ENCODE measurements at regions not wholly inside any gene's neighbourhood (a gene's known extent, or its start where the extent isn't known, plus 50 kb on each side); places are given as distances from the start of the nearest gene placed in this dataset. TPM values are rescaled to one million over a fixed set of nuclear protein-coding genes. Genes with fewer than 3 reads are reported as not detected.

DNA sequence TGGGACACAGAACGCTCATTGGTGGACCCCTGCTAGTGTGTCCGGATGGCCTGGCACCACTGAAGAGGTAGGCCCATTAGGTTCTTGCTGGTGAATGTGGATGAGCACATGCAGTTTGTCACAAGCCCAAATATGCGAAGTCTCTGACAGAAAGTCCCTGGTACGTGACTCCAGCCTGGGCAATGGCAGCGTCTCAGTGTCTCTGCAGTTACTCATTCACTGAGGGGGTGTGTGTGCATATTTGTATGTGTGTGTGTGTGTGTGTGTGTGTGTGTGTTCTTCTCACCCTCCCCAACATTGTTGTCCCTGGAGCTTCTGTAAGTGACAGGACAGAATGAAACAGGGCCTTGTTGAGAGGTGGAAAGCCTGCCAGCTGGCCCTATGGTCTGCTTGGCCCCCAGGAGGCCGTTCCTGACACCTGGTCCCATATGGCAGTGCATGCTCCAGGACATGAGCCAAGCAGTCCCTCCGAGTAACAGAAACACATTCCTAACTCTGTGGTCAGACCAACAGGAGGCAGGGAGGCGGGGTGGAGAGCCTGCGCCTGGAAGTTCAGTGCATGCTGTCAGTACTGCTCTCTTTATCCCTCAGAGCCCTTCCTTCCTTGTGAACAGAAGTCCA lies 169.9 kb downstream of the SLC28A3 start:
- DNase-seq (ENCODE audit: low read depth in 2 of 3, low spot score in 2 of 3), result no peak

DNA sequence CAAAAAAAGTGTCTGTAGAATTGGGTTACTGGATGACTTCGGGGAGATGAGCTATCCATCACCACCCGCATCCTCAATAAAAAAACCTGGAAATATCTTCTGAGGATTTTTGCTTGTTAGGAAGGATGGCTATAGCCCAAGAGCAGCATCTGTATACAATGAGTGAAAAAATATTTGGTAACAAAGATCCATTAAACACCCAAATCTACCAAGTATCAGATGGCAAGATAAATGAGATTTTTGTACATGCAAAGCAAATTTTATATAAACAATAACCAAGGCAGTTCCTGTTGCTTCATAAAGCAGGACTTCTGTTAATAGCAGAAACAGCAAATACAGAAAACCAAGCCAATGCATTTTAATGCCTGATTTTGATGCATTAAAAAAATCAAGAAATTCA lies 166.6 kb downstream of the SLC28A3 start:
- no peak for DNase-seq (ENCODE audit: low read depth in 2 of 3, low spot score in 2 of 3)

- DNase-seq (ENCODE audit: low read depth in 2 of 3, low spot score in 2 of 3), result peak in 1 of 3 donors; percentile 1
Measured at GRCh38 chr9:84174486-84174885, 166.1 kb downstream of the SLC28A3 start.

DNA sequence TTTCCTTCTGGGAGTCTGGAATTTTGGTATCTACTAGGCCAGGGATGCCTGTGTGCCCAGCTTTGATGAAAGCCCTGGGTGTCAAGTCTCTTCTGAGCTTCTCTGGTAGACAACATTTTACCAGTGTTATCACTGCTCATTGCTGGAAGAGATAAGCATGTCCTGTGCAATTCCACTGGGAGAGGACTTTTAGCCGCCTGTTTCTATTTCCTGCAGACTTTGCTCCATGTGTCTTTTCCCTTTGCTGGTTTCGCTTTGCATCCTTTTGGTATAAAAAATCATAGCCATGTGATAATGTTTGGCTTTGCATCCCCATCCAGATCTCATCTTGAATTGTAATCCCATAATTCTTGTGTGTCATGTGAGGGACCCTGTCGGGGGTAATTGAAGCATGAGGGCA lies 163.2 kb downstream of the SLC28A3 start:
- no peak for DNase-seq (ENCODE audit: low read depth in 2 of 3, low spot score in 2 of 3)

DNA sequence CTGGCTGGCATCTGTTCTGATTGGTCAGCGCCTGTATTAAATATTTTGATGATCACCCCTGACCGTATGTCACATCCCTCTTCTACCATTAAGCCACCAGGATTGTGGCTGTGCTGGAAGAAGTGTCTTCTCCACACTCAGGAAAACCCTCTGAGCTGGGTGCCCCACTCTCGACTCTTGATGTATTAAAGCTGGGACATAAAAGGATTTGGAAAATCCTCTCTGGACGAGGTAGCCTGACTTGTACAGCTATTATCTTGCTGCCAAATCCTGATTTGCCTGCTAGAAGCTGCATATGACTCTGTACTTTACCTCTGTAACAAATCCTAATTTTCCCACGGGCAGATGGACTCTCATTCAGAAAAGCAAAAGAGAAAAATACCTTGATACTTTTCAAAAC lies 161.0 kb downstream of the SLC28A3 start:
- no peak for DNase-seq (ENCODE audit: low read depth in 2 of 3, low spot score in 2 of 3)

DNA sequence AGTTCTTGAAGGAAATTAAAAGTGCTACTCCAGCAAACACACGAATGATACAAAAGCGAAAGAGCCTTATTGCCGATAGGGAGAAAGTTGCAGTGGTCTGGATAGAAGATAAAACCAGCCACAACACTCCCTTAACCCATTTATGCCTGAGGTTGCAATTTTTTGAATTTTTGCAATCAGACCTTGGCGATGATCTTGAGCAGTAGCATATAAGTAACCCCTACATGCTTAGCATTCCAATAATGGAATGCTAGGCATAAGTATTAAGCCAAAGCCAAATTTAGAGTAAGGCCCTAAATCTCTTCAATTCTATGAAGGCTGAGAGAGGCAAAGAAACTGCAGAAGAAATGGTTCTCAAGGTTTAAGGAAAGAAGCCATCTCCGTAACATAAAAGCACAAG lies 153.5 kb downstream of the SLC28A3 start:
- no peak for DNase-seq (ENCODE audit: low read depth in 2 of 3, low spot score in 2 of 3)

- no peak for DNase-seq (ENCODE audit: low read depth in 2 of 3, low spot score in 2 of 3)
Measured at GRCh38 chr9:84189904-84190303, 150.7 kb downstream of the SLC28A3 start.

- DNase-seq (ENCODE audit: low read depth in 2 of 3, low spot score in 2 of 3), result no peak
Measured at GRCh38 chr9:84190411-84190810, 150.1 kb downstream of the SLC28A3 start.

DNA sequence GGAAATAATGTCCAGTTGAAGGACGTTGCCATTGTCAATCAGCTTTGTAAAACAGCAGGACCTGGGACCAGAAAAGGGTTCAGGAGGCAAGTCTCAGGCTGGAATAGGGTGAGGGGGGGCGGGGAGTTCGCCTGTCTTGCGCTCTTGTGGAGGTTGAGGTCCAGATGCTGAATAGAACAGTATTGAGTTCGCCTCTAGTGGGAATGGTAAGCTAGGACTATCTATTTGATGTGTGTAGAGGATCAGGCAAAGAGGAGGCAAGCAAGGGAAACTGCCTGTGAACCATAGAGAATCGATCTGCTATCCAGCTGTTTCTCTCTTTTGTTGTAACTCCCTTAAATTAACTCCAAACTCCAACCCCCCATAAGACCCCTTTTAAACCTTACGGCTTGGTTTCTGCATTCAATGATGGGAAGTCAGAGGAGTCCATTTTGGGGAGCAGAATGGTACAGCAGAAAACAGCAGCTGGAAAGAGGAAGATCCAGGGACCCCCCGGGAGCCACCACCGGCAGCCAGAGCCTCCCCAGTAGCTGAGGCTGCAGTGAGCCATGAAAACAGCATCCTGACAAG lies 133.7 kb downstream of the SLC28A3 start:
- DNase-seq (ENCODE audit: low read depth in 2 of 3, low spot score in 2 of 3), result no peak

GRCh38 chr9:84207491-84207951 lies 133.0 kb downstream of the SLC28A3 start:
- no peak for DNase-seq (ENCODE audit: low read depth in 2 of 3, low spot score in 2 of 3)

- DNase-seq (ENCODE audit: low read depth in 2 of 3, low spot score in 2 of 3), result no peak
Measured at GRCh38 chr9:84212246-84212645, 128.3 kb downstream of the SLC28A3 start.

GRCh38 chr9:84212982-84213381 lies 127.6 kb downstream of the SLC28A3 start:
- DNase-seq (ENCODE audit: low read depth in 2 of 3, low spot score in 2 of 3), result no peak

GRCh38 chr9:84216151-84216550 lies 124.4 kb downstream of the SLC28A3 start:
- DNase-seq (ENCODE audit: low read depth in 2 of 3, low spot score in 2 of 3), result no peak

- no peak for DNase-seq (ENCODE audit: low read depth in 2 of 3, low spot score in 2 of 3)
Measured at GRCh38 chr9:84218322-84218721, 122.2 kb downstream of the SLC28A3 start.

- DNase-seq (ENCODE audit: low read depth in 2 of 3, low spot score in 2 of 3), result peak in 2 of 3 donors; percentile 3 to 33
Measured at GRCh38 chr9:84224246-84224645, 116.3 kb downstream of the SLC28A3 start.

Small RNA genes in the stretch of these regions (small RNA-seq; reads per million reads assigned to genes)
- gene AL390838.2, result not detected

Measured in hematopoietic multipotent progenitor cell (in vitro differentiated cells).